B cell (primary cell): ENCODE measurements at regions not wholly inside any gene's neighbourhood (a gene's known extent, or its start where the extent isn't known, plus 50 kb on each side); places are given as distances from the start of the nearest gene placed in this dataset.

Experiments
- ATAC-seq: fragments of 200-7000 bp; cut with Tn5 transposase; one replicate; pipeline ENCODE4 v1.10.0; 2021; ENCODE audit warnings: low read depth, mild to moderate bottlenecking, moderate number of reproducible peaks, moderate library complexity
- CTCF ChIA-PET: fragments of 350-600 bp; sonication (Branson Sonifier 250); formaldehyde crosslinking; loops from one replicate; lab custom pipeline; 2021; ENCODE audit warnings: antibody characterized with exemption, inconsistent platforms; lab: Charles Lee
- POLR2A ChIA-PET: fragments of 350-600 bp; sonication (Branson Sonifier 250); formaldehyde crosslinking; loops from one replicate; lab custom pipeline; 2021; ENCODE audit warnings: antibody characterized with exemption; lab: Charles Lee
- DNase-seq: peaks from one replicate; pipeline ENCODE4 v3.0.0; 2013
- H2AFZ ChIP-seq: 2 replicates; pipeline ENCODE4 v1.6.1; 2012; ENCODE audit warnings: mild to moderate bottlenecking, low read depth, low read length; ENCODE audit not compliant: insufficient read depth, poor library complexity, severe bottlenecking
- H3K27ac ChIP-seq, 2 donors: 1 replicate in 1 of 2; 2 replicates in 1 of 2; pipeline ENCODE4 v1.5.1; 2012 to 2013; ENCODE audit warnings: low read length in 2 of 2, mild to moderate bottlenecking in 2 of 2, moderate library complexity in 1 of 2
- H3K27me3 ChIP-seq, 4 experiments: fragments of 200-600 bp in 1 of 4; sonication (generic) in 1 of 4; replicated peaks in 1 of 4; 1 replicate in 2 of 4; 2 replicates in 2 of 4; pipeline versions ENCODE4 v1.6.1 to v1.7.0; 2013 to 2016; ENCODE audit warnings: low read length in 3 of 4, mild to moderate bottlenecking in 2 of 4, mixed read lengths in 1 of 4, moderate library complexity in 1 of 4; ENCODE audit not compliant: insufficient read depth in 4 of 4, control insufficient read depth in 3 of 4; ENCODE audit errors: control extremely low read depth in 1 of 4
- H3K36me3 ChIP-seq, 2 experiments: replicated peaks in 1 of 2; 1 replicate in 1 of 2; 2 replicates in 1 of 2; pipeline versions ENCODE4 v1.6.1 to v1.7.1; 2013; ENCODE audit warnings: low read length in 1 of 2; ENCODE audit not compliant: insufficient read depth in 2 of 2, control insufficient read depth in 1 of 2; ENCODE audit errors: control extremely low read depth in 1 of 2, extremely low read depth in 1 of 2
- H3K4me1 ChIP-seq, 2 donors: fragments of 200-600 bp in 1 of 2; sonication (generic) in 1 of 2; 1 replicate in 1 of 2; 2 replicates in 1 of 2; pipeline versions ENCODE4 v1.5.1 to v1.6.1; 2013 to 2017; ENCODE audit warnings: low read length in 2 of 2; ENCODE audit not compliant: control insufficient read depth in 2 of 2, insufficient read depth in 2 of 2
- H3K4me2 ChIP-seq: replicated peaks from 2 replicates; pipeline ENCODE3; 2012; ENCODE audit warnings: mild to moderate bottlenecking, low read depth, low read length; ENCODE audit not compliant: poor library complexity, severe bottlenecking
- H3K4me3 ChIP-seq, 5 experiments: fragments of 200-600 bp in 1 of 5; sonication (generic) in 1 of 5; 1 replicate in 3 of 5; 2 replicates in 2 of 5; pipeline versions ENCODE4 v1.5.1 to v1.7.0; 2011 to 2016; ENCODE audit warnings: low read length in 4 of 5, mild to moderate bottlenecking in 4 of 5, low read depth in 2 of 5, control low read depth in 1 of 5, moderate library complexity in 1 of 5; ENCODE audit not compliant: insufficient read depth in 1 of 5; ENCODE audit errors: control extremely low read depth in 1 of 5, extremely low read depth in 1 of 5
- H3K79me2 ChIP-seq: fragments of 200-600 bp; sonication (generic); one replicate; pipeline ENCODE4 v1.6.0; 2016; ENCODE audit warnings: low read length; ENCODE audit not compliant: control insufficient read depth, insufficient read depth
- H3K9ac ChIP-seq: fragments of 200-600 bp; sonication (generic); 2 replicates; pipeline ENCODE4 v1.6.1; 2017; ENCODE audit warnings: mild to moderate bottlenecking, low read length, moderate library complexity
- H3K9me3 ChIP-seq, 3 donors: one replicate each; pipeline versions ENCODE4 v1.6.1 to v1.7.1; 2013; ENCODE audit warnings: low read length in 2 of 3; ENCODE audit not compliant: control insufficient read depth in 2 of 3, insufficient read depth in 1 of 3; ENCODE audit errors: control extremely low read depth in 1 of 3
- H4K20me1 ChIP-seq: 2 replicates; pipeline ENCODE4 v1.6.0; 2012; ENCODE audit warnings: mild to moderate bottlenecking, low read length; ENCODE audit not compliant: insufficient read depth, control insufficient read depth, poor library complexity, severe bottlenecking
- H3K27ac Mint-ChIP-seq: one replicate; pipeline ENCODE4 v1.8.0; 2021; ENCODE audit warnings: mixed read lengths
- H3K27me3 Mint-ChIP-seq: one replicate; pipeline ENCODE4 v1.8.0; 2021; ENCODE audit warnings: mixed read lengths
- H3K4me1 Mint-ChIP-seq: one replicate; pipeline ENCODE4 v1.8.0; 2021; ENCODE audit warnings: mixed read lengths
- H3K4me3 Mint-ChIP-seq: one replicate; pipeline ENCODE4 v1.8.0; 2021; ENCODE audit warnings: mixed read lengths
- H3K9me3 Mint-ChIP-seq: one replicate; pipeline ENCODE4 v1.8.0; 2022; ENCODE audit warnings: mixed read lengths; ENCODE audit not compliant: insufficient read depth
- CTCF ChIP-seq: fragments of 200-600 bp; IDR thresholded peaks from one replicate; pipeline ENCODE4 v1.8.0; 2022; ENCODE audit warnings: antibody characterized with exemption, mild to moderate bottlenecking
- EZH2 ChIP-seq: IDR thresholded peaks from 2 replicates; pipeline ENCODE4 v1.6.1; 2012; ENCODE audit warnings: borderline replicate concordance, low read depth, mild to moderate bottlenecking, moderate library complexity, low read length; ENCODE audit not compliant: insufficient read depth, poor library complexity, severe bottlenecking
- WGBS: methylation state at CpG from one replicate; pipeline ENCODE4 v1.1.5; 2013; ENCODE audit warnings: missing lambda C conversion rate; ENCODE audit not compliant: insufficient coverage; 5-methylcytosine and 5-hydroxymethylcytosine counted together
- intact Hi-C: fragments of 100-400 bp; cut with micrococcal nuclease; formaldehyde crosslinking; loops from one replicate; pipeline ENCODE4 v1.10.0; 2022

- WGBS: 83% methylated on average over 2 of the region's 9 CpGs
- Histone ChIP-seq H3K4me3 (no peak overlapping the region), H3K27me3 (no peaks in the 10 kb centered on the region), H3K4me2 (no peak overlapping the region), H3K4me1 (no peaks in the 10 kb centered on the region), H3K36me3 (no peaks in the 10 kb centered on the region), H3K79me2 (no peaks in the 10 kb centered on the region), H2AFZ (no peak overlapping the region), H4K20me1 (no peaks in the 10 kb centered on the region), H3K27ac (no peak overlapping the region), H3K9ac (no peak overlapping the region), H3K9me3 (no peaks in the 10 kb centered on the region)
- Mint-ChIP-seq H3K4me3 (no peak overlapping the region), H3K27ac (no peak overlapping the region), H3K27me3 (no peaks in the 10 kb centered on the region), H3K9me3 (no peaks in the 10 kb centered on the region), H3K4me1 (no peaks in the 10 kb centered on the region)
- ChIA-PET POLR2A (no interaction called here), CTCF (no interaction called here)
- intact Hi-C loops: no loop called here
- DNase-seq (no peak), ATAC-seq (no peak)
- TF ChIP-seq CTCF (no peak), EZH2 (no peak)
Measured at GRCh38 chr4:15144249-15144966, 142.1 kb downstream of the CPEB2 start.

GRCh38 chr4:15144967-15145295 is 142.7 kb downstream of the CPEB2 start:
- H3K4me2 ChIP-seq: no peak overlapping the region
- CTCF ChIA-PET: no interaction called here
- no peak overlapping the region for H3K4me3 Mint-ChIP-seq
- H3K4me1 Mint-ChIP-seq: no peaks in the 10 kb centered on the region
- H3K4me1 ChIP-seq: no peaks in the 10 kb centered on the region
- H3K27ac Mint-ChIP-seq: no peak overlapping the region
- no peaks in the 10 kb centered on the region for H3K79me2 ChIP-seq
- ATAC-seq (no peak), DNase-seq (no peak)
- POLR2A ChIA-PET: no interaction called here
- intact Hi-C loops: no loop called here
- no peaks in the 10 kb centered on the region for H3K9me3 ChIP-seq
- no peaks in the 10 kb centered on the region for H4K20me1 ChIP-seq
- H3K36me3 ChIP-seq: no peaks in the 10 kb centered on the region
- no peak overlapping the region for H2AFZ ChIP-seq
- H3K27ac ChIP-seq: no peak overlapping the region
- no peaks in the 10 kb centered on the region for H3K27me3 Mint-ChIP-seq
- H3K9ac ChIP-seq: no peak overlapping the region
- no peak overlapping the region for H3K4me3 ChIP-seq
- H3K27me3 ChIP-seq: no peaks in the 10 kb centered on the region
- H3K9me3 Mint-ChIP-seq: no peaks in the 10 kb centered on the region
- no peak for TF ChIP-seq CTCF
- TF ChIP-seq EZH2: no peak
- 95% methylated on average over 4 of the region's 7 CpGs for WGBS
